Nephron (organoid): ENCODE measurements at regions not wholly inside any gene's neighbourhood (a gene's known extent, or its start where the extent isn't known, plus 50 kb on each side); places are given as distances from the start of the nearest gene placed in this dataset.

Experiments used
- H3K27ac Mint-ChIP-seq, 3 experiments: 2 replicates each; pipeline ENCODE4 v1.8.0; 2020; ENCODE audit warnings: mixed read lengths in 3 of 3, mild to moderate bottlenecking in 2 of 3, moderate library complexity in 1 of 3
- H3K27me3 Mint-ChIP-seq: 2 replicates; pipeline ENCODE4 v1.8.0; 2021; ENCODE audit warnings: low read depth, mild to moderate bottlenecking, moderate library complexity, mixed read lengths
- H3K36me3 Mint-ChIP-seq: 2 replicates; pipeline ENCODE4 v1.8.0; 2020; ENCODE audit warnings: low read depth, mixed read lengths
- H3K4me1 Mint-ChIP-seq: 2 replicates; pipeline ENCODE4 v1.8.0; 2020; ENCODE audit warnings: mixed read lengths
- H3K4me3 Mint-ChIP-seq, 3 experiments: 2 replicates each; pipeline ENCODE4 v1.8.0; 2020; ENCODE audit warnings: mild to moderate bottlenecking in 3 of 3, mixed read lengths in 3 of 3, moderate library complexity in 2 of 3
- H3K9me3 Mint-ChIP-seq: 2 replicates; pipeline ENCODE4 v1.8.0; 2020; ENCODE audit warnings: mixed read lengths
- TF ChIP-seq, protein P1 (sequence below), 3 experiments: fragments of 200-600 bp; sonication (generic); IDR thresholded peaks; one replicate each; pipeline ENCODE4 v1.5.0; 2021; ENCODE audit warnings: antibody characterized with exemption in 3 of 3; ENCODE audit not compliant: unreplicated experiment in 3 of 3

DNA sequence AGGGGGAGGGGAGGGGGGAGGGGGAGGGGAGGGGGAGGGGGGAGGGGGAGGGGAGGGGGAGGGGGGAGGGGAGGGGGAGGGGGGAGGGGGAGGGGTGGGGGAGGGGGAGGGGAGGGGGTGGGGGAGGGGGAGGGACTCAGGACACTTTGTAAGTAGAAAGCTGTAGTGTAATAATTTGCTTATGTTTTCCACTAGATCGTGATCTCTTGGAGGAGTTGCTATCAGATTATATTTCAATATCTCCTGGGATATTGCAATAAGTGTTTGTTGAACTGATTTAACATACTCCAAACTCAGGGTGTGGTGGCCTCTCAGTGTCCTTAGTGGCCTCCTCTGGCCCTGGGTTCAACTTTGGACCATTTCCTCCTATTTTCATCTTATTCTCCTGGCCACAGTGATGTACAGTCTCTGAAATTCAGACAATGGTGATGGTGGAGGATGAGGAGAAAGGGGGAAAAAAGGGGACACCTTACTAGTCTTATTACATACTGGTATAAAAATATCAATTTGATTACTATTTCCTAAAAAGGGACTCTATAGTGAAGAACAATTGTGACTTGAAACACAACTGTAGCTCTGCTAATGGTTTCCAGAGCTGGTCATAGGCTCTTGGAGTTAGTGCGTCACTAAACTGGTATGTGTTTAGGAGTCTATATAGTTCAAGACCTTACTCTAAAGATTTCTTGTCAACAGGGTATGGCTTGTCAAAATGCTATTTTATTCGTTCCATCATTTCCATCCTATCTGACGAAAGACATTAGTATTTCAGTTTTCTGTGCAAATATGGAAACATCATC, 89.6 kb downstream of the DDX1 start:
- Mint-ChIP-seq H3K36me3 (peaks cover 6% of the 10 kb centered on the region), H3K9me3 (peaks cover 15% of the 10 kb centered on the region), H3K4me3 (no peak overlapping the region), H3K27ac (no peak overlapping the region), H3K27me3 (peaks cover 19% of the 10 kb centered on the region), H3K4me1 (peaks cover 18% of the 10 kb centered on the region)
- TF ChIP-seq, protein P1, sequence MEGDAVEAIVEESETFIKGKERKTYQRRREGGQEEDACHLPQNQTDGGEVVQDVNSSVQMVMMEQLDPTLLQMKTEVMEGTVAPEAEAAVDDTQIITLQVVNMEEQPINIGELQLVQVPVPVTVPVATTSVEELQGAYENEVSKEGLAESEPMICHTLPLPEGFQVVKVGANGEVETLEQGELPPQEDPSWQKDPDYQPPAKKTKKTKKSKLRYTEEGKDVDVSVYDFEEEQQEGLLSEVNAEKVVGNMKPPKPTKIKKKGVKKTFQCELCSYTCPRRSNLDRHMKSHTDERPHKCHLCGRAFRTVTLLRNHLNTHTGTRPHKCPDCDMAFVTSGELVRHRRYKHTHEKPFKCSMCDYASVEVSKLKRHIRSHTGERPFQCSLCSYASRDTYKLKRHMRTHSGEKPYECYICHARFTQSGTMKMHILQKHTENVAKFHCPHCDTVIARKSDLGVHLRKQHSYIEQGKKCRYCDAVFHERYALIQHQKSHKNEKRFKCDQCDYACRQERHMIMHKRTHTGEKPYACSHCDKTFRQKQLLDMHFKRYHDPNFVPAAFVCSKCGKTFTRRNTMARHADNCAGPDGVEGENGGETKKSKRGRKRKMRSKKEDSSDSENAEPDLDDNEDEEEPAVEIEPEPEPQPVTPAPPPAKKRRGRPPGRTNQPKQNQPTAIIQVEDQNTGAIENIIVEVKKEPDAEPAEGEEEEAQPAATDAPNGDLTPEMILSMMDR (IDR thresholded peaks at IDR 0.05; ENCODE audit: unreplicated experiment in 3 of 3): no peak

DNA sequence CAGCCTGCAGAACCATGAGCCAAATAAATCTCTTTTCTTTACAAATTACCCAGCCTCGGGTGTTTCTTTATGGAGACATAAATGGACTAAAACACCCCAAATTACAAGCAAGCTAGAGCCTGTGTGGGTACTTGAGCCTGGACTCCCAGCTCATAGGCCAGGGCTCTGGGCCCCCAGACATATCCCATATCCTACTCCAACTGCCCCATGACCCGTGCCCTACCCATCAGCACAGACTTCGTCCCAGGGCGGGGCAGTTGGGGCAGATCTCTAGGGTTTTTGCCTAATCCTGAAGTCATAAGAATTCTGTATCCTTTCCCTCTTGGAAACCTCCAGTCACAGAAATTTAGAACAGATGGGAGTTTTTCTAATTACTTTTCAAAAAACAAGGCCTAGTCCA, 90.7 kb downstream of the DDX1 start:
- TF ChIP-seq, protein P1 (IDR thresholded peaks at IDR 0.05; ENCODE audit: unreplicated experiment in 3 of 3): no peak
- H3K36me3 Mint-ChIP-seq: peaks cover 6% of the 10 kb centered on the region
- H3K27ac Mint-ChIP-seq: no peak overlapping the region
- peaks cover 15% of the 10 kb centered on the region for H3K9me3 Mint-ChIP-seq
- H3K4me3 Mint-ChIP-seq: no peak overlapping the region
- peaks cover 24% of the 10 kb centered on the region for H3K27me3 Mint-ChIP-seq
- peaks cover 12% of the 10 kb centered on the region for H3K4me1 Mint-ChIP-seq

GRCh38 chr2:15684161-15685039, 92.7 kb downstream of the DDX1 start:
- peaks cover under 1% of the 10 kb centered on the region for H3K4me1 Mint-ChIP-seq
- TF ChIP-seq, protein P1 (IDR thresholded peaks at IDR 0.05; ENCODE audit: unreplicated experiment in 3 of 3): no peak

GRCh38 chr2:15685143-15685542, 93.5 kb downstream of the DDX1 start:
- peaks cover 8% of the 10 kb centered on the region for H3K9me3 Mint-ChIP-seq
- peaks cover 5% of the 10 kb centered on the region for H3K4me1 Mint-ChIP-seq
- TF ChIP-seq, protein P1 (IDR thresholded peaks at IDR 0.05; ENCODE audit: unreplicated experiment in 3 of 3): no peak
- H3K4me3 Mint-ChIP-seq: no peak overlapping the region
- H3K36me3 Mint-ChIP-seq: peaks cover 6% of the 10 kb centered on the region
- no peak overlapping the region for H3K27ac Mint-ChIP-seq
- peaks cover 26% of the 10 kb centered on the region for H3K27me3 Mint-ChIP-seq

More at GRCh38 chr2:15684161-15685039, 92.7 kb downstream of the DDX1 start:
- Mint-ChIP-seq H3K27me3 (peaks cover 26% of the 10 kb centered on the region), H3K9me3 (peaks cover 11% of the 10 kb centered on the region), H3K36me3 (peaks cover 6% of the 10 kb centered on the region), H3K4me3 (no peak overlapping the region), H3K27ac (no peak overlapping the region)

- H3K4me1 Mint-ChIP-seq: peaks cover 5% of the 10 kb centered on the region
- H3K27me3 Mint-ChIP-seq: peaks cover 30% of the 10 kb centered on the region
- H3K36me3 Mint-ChIP-seq: peaks cover 6% of the 10 kb centered on the region
- H3K9me3 Mint-ChIP-seq: peaks cover 8% of the 10 kb centered on the region
- no peak overlapping the region for H3K27ac Mint-ChIP-seq
- TF ChIP-seq, protein P1 (IDR thresholded peaks at IDR 0.05; ENCODE audit: unreplicated experiment in 3 of 3): no peak
- H3K4me3 Mint-ChIP-seq: no peak overlapping the region
Observed at GRCh38 chr2:15686643-15687042, 95.0 kb downstream of the DDX1 start.
